ENCODE measurements at regions not wholly inside any gene's neighbourhood (a gene's known extent, or its start where the extent isn't known, plus 50 kb on each side); places are given as distances from the start of the nearest gene placed in this dataset.

- H3K4me3 ChIP-seq (ENCODE audit: low read depth, low read length) = no peak overlapping the region
- TF ChIP-seq, protein P1, sequence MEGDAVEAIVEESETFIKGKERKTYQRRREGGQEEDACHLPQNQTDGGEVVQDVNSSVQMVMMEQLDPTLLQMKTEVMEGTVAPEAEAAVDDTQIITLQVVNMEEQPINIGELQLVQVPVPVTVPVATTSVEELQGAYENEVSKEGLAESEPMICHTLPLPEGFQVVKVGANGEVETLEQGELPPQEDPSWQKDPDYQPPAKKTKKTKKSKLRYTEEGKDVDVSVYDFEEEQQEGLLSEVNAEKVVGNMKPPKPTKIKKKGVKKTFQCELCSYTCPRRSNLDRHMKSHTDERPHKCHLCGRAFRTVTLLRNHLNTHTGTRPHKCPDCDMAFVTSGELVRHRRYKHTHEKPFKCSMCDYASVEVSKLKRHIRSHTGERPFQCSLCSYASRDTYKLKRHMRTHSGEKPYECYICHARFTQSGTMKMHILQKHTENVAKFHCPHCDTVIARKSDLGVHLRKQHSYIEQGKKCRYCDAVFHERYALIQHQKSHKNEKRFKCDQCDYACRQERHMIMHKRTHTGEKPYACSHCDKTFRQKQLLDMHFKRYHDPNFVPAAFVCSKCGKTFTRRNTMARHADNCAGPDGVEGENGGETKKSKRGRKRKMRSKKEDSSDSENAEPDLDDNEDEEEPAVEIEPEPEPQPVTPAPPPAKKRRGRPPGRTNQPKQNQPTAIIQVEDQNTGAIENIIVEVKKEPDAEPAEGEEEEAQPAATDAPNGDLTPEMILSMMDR (IDR thresholded peaks at IDR 0.05; ENCODE audit: low read depth, low read length) = no peak
- DNase-seq (ENCODE audit: low read depth, low spot score) = no peak
- in situ Hi-C loops (cut with HindIII; ENCODE audit: low sequenced_read_pairs) = no loop called here
Observed at GRCh38 chr20:58129721-58130151, 98.7 kb downstream of the ANKRD60 start.

DNA sequence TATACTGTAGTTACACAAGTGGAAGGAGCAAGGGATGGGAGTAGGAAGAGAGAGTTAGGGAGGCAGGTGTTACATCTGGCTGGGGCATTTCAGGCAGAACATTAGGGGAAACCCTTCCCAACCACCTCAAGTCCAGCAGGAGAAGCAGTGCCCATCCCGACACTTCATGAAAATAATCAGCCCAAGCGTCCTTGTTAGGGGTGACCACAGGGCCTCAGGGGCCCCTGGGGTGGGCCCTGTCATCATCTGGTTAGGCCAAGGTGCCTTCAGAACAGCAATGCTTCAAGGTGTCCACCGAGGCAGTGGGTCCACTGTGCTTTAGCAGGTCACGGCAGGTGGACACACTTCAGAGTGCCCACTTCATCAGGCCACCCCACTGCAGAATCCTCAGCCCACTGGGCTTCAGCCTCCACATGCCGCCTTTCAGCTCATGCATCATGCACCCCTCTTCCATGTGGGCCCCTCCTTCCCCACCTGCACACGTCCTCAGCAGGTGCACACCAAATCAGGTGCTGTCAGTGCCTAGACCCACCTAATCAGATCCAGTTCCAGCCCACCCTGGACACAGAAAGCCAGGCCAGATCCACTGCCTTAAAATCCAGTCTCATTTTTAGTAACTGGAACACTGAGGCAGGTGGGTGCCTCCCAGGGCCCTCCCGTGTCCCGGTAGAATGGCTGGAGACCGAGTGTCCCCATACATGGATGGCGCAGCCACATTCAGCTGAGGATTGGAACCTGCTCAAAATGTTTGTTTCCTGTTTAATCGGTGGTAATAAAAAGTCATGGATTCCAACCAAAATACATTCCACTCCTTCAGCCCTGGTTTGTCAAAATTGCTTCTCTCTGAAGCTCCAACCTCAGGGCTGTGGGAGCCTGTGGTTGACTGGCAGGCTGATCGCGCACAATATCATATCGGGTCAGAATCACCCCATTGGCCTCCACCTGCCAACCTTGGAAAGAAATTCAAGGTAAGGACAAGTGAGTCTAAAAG is 99.5 kb downstream of the ANKRD60 start:
- in situ Hi-C loops (cut with HindIII; ENCODE audit: low sequenced_read_pairs) = no loop called here
- TF ChIP-seq, protein P1 (IDR thresholded peaks at IDR 0.05; ENCODE audit: low read depth, low read length) = no peak
- H3K4me3 ChIP-seq (ENCODE audit: low read depth, low read length) = no peak overlapping the region
- no peak for DNase-seq (ENCODE audit: low read depth, low spot score)

GRCh38 chr20:58127701-58128111 is 100.7 kb downstream of the ANKRD60 start:
- DNase-seq (ENCODE audit: low read depth, low spot score) = peak; percentile 97
- in situ Hi-C loops (cut with HindIII; ENCODE audit: low sequenced_read_pairs) = no loop called here
- no peak overlapping the region for H3K4me3 ChIP-seq (ENCODE audit: low read depth, low read length)
- TF ChIP-seq, protein P1 (IDR thresholded peaks at IDR 0.05; ENCODE audit: low read depth, low read length) = no peak

DNA sequence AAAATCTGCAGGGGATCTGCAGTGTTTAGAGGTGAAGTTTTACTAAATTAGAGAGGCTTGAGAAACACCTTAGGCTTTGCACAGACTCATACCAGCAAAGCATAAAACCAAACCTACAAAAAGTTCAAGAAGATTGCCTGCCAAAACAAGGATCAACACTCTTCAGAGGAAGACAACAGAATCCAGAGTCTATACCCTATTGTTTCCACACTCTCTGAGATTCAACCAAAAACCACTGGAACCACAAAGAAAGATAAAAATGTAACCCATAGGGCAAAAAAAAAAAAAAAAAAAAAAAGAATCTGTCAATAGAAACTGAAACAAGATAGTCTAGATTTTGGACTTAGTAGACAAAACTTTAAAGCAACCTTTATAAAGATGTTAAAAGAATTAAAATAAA is 102.7 kb downstream of the ANKRD60 start:
- H3K4me3 ChIP-seq (ENCODE audit: low read depth, low read length) = no peak overlapping the region
- no peak for DNase-seq (ENCODE audit: low read depth, low spot score)
- TF ChIP-seq, protein P1 (IDR thresholded peaks at IDR 0.05; ENCODE audit: low read depth, low read length) = no peak
- in situ Hi-C loops (cut with HindIII; ENCODE audit: low sequenced_read_pairs) = no loop called here

DNA sequence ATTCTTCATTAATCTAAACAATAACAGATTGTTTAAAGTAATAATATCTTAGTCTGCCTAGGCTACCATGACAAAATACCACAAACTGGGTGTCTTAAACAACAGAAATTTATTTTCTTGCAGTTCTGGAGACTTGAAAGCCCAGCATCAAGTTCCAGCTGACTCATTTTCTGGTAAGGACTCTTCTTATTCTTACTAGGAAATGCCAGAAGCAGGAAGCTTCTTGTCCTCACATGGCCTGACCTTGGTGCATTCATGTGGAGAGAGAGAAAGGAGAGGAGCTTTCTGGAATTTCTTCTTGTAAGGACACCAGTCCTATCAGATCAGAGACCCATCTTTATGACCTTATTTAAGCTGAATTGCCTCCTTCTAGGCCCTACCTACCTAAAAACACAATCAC is 110.5 kb downstream of the ANKRD60 start:
- in situ Hi-C loops (cut with HindIII; ENCODE audit: low sequenced_read_pairs) = no loop called here
- DNase-seq (ENCODE audit: low read depth, low spot score) = peak; percentile 69
- TF ChIP-seq, protein P1 (IDR thresholded peaks at IDR 0.05; ENCODE audit: low read depth, low read length) = no peak
- no peak overlapping the region for H3K4me3 ChIP-seq (ENCODE audit: low read depth, low read length)

DNA sequence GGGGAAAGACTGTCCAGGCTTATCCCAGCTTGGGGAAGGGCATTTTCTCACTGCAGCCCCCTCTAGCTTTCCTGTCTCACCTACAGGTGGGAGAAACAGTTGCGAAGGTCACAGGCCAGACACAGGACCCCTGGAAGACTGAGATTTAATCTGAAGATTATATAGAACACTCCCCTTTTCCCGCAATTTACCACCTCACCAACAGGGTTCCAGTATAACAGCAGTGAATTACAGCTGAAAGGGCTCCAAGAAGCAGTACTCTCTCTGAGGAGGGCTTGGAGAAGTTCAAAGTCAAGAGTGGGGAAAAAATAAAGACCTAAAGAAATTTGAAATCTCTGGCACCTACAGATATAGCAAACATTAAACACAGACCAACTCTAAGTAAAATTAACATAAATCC is 111.9 kb downstream of the ANKRD60 start:
- no peak for DNase-seq (ENCODE audit: low read depth, low spot score)
- in situ Hi-C loops (cut with HindIII; ENCODE audit: low sequenced_read_pairs) = no loop called here
- TF ChIP-seq, protein P1 (IDR thresholded peaks at IDR 0.05; ENCODE audit: low read depth, low read length) = no peak
- H3K4me3 ChIP-seq (ENCODE audit: low read depth, low read length) = no peak overlapping the region
